ENCODE measurements at regions not wholly inside any gene's neighbourhood (a gene's known extent, or its start where the extent isn't known, plus 50 kb on each side); places are given as distances from the start of the nearest gene placed in this dataset.

DNA sequence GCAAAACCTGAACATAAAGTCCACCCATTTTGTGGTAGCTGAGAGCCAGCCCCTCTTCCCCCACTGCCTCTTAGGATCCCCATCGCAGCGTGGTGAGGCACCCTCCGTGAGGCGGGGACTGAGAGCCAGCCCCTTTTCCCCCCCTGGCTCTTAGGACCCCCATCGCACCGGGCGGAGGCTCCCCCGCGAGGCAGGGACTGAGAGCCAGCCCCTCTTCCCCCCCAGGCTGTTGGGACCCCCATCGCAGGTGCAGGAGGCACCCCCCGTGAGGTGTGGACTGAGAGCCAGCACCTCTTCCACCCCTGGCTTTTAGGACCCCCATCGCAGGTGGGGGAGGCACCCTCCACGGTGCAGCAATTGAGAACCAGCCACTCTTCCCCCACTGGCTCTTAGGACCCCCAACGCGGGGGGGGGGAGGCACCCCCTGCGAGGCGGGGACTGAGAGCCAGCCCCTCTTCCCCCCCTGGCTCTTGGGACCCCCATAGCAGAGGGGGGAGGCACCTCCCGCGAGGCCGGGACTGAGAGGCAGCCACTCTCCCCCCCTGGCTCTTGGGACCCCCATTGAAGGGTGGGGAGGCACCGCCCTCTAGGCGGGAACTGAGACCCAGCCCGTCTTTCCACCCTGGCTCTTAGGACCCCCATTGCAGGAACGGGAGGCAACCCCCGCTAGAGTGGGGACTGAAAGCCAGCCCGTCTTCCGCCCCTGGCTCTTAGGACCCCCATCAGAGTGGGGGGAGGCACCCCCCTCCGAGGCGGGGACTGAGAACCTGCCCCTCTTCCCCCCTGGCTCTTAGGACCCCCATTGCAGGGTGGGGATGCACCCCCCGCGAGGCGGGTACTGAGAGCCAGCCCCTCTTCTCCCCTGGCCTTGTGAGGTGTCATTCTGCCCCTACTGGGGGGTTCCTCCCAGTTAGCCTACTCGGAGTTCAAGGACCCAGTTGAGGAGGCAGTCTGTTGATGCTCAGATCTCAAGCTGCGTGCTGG is 366.4 kb upstream of the SPRY2 start:
- no peak for DNase-seq (ENCODE audit: low read depth in 1 of 2, low spot score in 1 of 2)
- Histone ChIP-seq H3K27me3 (ENCODE audit: insufficient read depth, poor library complexity, severe bottlenecking) (no peaks in the 10 kb centered on the region), H3K4me3 (replicated peaks; ENCODE audit: insufficient read depth, low read length) (no peak overlapping the region), H3K27ac (replicated peaks) (no peak overlapping the region)
- TF ChIP-seq, protein P1, sequence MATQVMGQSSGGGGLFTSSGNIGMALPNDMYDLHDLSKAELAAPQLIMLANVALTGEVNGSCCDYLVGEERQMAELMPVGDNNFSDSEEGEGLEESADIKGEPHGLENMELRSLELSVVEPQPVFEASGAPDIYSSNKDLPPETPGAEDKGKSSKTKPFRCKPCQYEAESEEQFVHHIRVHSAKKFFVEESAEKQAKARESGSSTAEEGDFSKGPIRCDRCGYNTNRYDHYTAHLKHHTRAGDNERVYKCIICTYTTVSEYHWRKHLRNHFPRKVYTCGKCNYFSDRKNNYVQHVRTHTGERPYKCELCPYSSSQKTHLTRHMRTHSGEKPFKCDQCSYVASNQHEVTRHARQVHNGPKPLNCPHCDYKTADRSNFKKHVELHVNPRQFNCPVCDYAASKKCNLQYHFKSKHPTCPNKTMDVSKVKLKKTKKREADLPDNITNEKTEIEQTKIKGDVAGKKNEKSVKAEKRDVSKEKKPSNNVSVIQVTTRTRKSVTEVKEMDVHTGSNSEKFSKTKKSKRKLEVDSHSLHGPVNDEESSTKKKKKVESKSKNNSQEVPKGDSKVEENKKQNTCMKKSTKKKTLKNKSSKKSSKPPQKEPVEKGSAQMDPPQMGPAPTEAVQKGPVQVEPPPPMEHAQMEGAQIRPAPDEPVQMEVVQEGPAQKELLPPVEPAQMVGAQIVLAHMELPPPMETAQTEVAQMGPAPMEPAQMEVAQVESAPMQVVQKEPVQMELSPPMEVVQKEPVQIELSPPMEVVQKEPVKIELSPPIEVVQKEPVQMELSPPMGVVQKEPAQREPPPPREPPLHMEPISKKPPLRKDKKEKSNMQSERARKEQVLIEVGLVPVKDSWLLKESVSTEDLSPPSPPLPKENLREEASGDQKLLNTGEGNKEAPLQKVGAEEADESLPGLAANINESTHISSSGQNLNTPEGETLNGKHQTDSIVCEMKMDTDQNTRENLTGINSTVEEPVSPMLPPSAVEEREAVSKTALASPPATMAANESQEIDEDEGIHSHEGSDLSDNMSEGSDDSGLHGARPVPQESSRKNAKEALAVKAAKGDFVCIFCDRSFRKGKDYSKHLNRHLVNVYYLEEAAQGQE (IDR thresholded peaks at IDR 0.05; ENCODE audit: insufficient replicate concordance, low read depth): no peak
- TF ChIP-seq, protein P2, sequence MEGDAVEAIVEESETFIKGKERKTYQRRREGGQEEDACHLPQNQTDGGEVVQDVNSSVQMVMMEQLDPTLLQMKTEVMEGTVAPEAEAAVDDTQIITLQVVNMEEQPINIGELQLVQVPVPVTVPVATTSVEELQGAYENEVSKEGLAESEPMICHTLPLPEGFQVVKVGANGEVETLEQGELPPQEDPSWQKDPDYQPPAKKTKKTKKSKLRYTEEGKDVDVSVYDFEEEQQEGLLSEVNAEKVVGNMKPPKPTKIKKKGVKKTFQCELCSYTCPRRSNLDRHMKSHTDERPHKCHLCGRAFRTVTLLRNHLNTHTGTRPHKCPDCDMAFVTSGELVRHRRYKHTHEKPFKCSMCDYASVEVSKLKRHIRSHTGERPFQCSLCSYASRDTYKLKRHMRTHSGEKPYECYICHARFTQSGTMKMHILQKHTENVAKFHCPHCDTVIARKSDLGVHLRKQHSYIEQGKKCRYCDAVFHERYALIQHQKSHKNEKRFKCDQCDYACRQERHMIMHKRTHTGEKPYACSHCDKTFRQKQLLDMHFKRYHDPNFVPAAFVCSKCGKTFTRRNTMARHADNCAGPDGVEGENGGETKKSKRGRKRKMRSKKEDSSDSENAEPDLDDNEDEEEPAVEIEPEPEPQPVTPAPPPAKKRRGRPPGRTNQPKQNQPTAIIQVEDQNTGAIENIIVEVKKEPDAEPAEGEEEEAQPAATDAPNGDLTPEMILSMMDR (IDR thresholded peaks at IDR 0.05; ENCODE audit: insufficient read depth, low read length): no peak
- TF ChIP-seq GABPA (IDR thresholded peaks at IDR 0.05; ENCODE audit: low read depth): no peak
- TF ChIP-seq POLR2AphosphoS5 (IDR thresholded peaks at IDR 0.05; ENCODE audit: low read depth): no peak
- TF ChIP-seq SPI1 (IDR thresholded peaks at IDR 0.05; ENCODE audit: borderline replicate concordance, low read depth): no peak

DNA sequence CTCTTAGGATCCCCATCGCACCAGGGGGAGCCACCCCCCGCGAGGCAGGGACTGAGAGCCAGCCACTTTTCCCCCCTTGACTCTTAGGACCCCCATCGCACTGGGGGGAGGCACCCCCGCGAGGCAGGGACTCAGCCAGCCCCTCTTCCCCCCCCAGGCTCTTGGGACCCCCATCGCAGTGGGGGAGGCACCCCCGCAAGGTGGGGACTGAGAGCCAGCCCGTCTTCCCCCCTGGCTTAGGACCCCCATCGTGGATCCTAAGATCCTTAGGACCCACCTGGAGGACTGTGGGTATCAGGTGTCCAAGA is 365.2 kb upstream of the SPRY2 start:
- no peaks in the 10 kb centered on the region for H3K27me3 ChIP-seq (ENCODE audit: insufficient read depth, poor library complexity, severe bottlenecking)
- TF ChIP-seq POLR2AphosphoS5 (IDR thresholded peaks at IDR 0.05; ENCODE audit: low read depth): no peak
- TF ChIP-seq, protein P2 (IDR thresholded peaks at IDR 0.05; ENCODE audit: insufficient read depth, low read length): no peak
- no peak for TF ChIP-seq SPI1 (IDR thresholded peaks at IDR 0.05; ENCODE audit: borderline replicate concordance, low read depth)
- no peak for TF ChIP-seq GABPA (IDR thresholded peaks at IDR 0.05; ENCODE audit: low read depth)
- TF ChIP-seq, protein P1 (IDR thresholded peaks at IDR 0.05; ENCODE audit: insufficient replicate concordance, low read depth): no peak
- DNase-seq (ENCODE audit: low read depth in 1 of 2, low spot score in 1 of 2): no peak
- H3K27ac ChIP-seq (replicated peaks): no peak overlapping the region
- H3K4me3 ChIP-seq (replicated peaks; ENCODE audit: insufficient read depth, low read length): no peak overlapping the region

DNA sequence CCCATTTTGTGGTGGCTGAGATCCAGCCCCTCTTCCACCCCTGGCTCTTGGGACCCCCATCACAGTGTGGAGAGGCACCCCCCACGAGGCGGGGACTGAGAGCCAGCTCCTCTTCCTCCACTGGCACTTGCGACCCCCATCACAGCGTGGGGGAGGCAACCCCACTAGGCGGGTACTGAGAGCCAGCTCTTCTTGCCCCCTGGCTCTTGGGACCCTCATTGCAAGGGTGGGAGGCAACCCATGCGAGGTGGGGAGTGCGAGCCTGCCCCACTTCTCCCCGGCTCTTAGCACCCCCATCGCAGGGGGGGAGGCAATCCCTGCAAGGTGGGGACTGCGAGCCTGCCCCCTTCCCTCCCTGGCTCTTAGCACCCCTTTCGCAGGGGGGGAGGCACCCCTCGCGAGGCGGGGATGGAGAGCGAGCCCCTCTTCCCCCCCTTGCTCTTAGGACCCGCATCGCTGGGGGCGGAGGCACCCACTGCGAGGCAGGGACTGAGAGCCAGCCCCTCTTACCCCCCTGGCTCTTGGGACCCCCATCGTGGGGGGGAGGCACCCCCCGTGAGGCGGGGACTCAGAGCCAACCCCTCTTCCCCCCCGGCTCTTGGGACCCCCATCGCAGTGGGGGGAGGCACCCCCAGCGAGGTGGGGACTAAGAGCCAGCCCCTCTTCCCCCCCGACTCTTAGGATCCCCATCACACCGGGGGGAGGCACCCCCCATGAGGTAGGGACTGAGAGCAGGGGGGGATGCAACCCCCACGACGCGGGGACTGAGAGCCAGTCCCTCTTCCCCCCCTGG is 364.6 kb upstream of the SPRY2 start:
- no peak for DNase-seq (ENCODE audit: low read depth in 1 of 2, low spot score in 1 of 2)
- TF ChIP-seq, protein P1 (IDR thresholded peaks at IDR 0.05; ENCODE audit: insufficient replicate concordance, low read depth): no peak
- TF ChIP-seq GABPA (IDR thresholded peaks at IDR 0.05; ENCODE audit: low read depth) (no peak), SPI1 (IDR thresholded peaks at IDR 0.05; ENCODE audit: borderline replicate concordance, low read depth) (no peak), POLR2AphosphoS5 (IDR thresholded peaks at IDR 0.05; ENCODE audit: low read depth) (no peak)
- TF ChIP-seq, protein P2 (IDR thresholded peaks at IDR 0.05; ENCODE audit: insufficient read depth, low read length): no peak
- H3K27ac ChIP-seq (replicated peaks): no peak overlapping the region
- no peaks in the 10 kb centered on the region for H3K27me3 ChIP-seq (ENCODE audit: insufficient read depth, poor library complexity, severe bottlenecking)
- H3K4me3 ChIP-seq (replicated peaks; ENCODE audit: insufficient read depth, low read length): no peak overlapping the region

All from HL-60 (cell line).